Keratinocyte (primary cell): ENCODE measurements at regions not wholly inside any gene's neighbourhood (a gene's known extent, or its start where the extent isn't known, plus 50 kb on each side); places are given as distances from the start of the nearest gene placed in this dataset.

Experiments
- EZH2 ChIP-seq: IDR thresholded peaks from one replicate; pipeline ENCODE4 v1.6.1; 2012; ENCODE audit warnings: inconsistent platforms, mild to moderate bottlenecking, low read length, moderate library complexity
- TF ChIP-seq, protein P1 (sequence below), 3 experiments: IDR thresholded peaks in 1 of 3; conservative IDR thresholded peaks in 1 of 3; optimal IDR thresholded peaks in 1 of 3; 2 replicates in 2 of 3; 3 replicates in 1 of 3; pipeline versions ENCODE3 to v1.5.1; 2011; ENCODE audit warnings: low read length in 3 of 3, mild to moderate bottlenecking in 3 of 3, moderate library complexity in 2 of 3, control low read depth in 1 of 3, inconsistent platforms in 1 of 3; ENCODE audit not compliant: insufficient read depth in 2 of 3; ENCODE audit errors: extremely low read depth in 1 of 3

GRCh38 chr14:30179381-30180130, 251.9 kb upstream of the PRKD1 start:
- TF ChIP-seq, protein P1, sequence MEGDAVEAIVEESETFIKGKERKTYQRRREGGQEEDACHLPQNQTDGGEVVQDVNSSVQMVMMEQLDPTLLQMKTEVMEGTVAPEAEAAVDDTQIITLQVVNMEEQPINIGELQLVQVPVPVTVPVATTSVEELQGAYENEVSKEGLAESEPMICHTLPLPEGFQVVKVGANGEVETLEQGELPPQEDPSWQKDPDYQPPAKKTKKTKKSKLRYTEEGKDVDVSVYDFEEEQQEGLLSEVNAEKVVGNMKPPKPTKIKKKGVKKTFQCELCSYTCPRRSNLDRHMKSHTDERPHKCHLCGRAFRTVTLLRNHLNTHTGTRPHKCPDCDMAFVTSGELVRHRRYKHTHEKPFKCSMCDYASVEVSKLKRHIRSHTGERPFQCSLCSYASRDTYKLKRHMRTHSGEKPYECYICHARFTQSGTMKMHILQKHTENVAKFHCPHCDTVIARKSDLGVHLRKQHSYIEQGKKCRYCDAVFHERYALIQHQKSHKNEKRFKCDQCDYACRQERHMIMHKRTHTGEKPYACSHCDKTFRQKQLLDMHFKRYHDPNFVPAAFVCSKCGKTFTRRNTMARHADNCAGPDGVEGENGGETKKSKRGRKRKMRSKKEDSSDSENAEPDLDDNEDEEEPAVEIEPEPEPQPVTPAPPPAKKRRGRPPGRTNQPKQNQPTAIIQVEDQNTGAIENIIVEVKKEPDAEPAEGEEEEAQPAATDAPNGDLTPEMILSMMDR (optimal IDR thresholded peaks at IDR 0.05 in 1 of 3, IDR thresholded peaks at IDR 0.05 in 1 of 3, conservative IDR thresholded peaks at IDR 0.05 in 1 of 3; ENCODE audit: extremely low read depth in 1 of 3, insufficient read depth in 2 of 3, low read length in 3 of 3) = no peak
- TF ChIP-seq EZH2 = no peak
